ENCODE measurements at regions not wholly inside any gene's neighbourhood (a gene's known extent, or its start where the extent isn't known, plus 50 kb on each side); places are given as distances from the start of the nearest gene placed in this dataset.

GRCh38 chr6:101083533-101084175 is 202.5 kb upstream of the ASCC3 start:
- TF ChIP-seq MYC (IDR thresholded peaks at IDR 0.05; ENCODE audit: low read depth, low read length) (no peak), CTCF (IDR thresholded peaks at IDR 0.05; ENCODE audit: low read depth, low read length) (no peak), POLR2A (IDR thresholded peaks at IDR 0.05; ENCODE audit: extremely low read depth, insufficient read length) (no peak), MAX (IDR thresholded peaks at IDR 0.05; ENCODE audit: low read depth, low read length) (no peak)
- DNase-seq (ENCODE audit: low read depth) = no peak
- no peak overlapping the region for H3K4me3 ChIP-seq (ENCODE audit: low read depth, low read length)

- H3K4me3 ChIP-seq (ENCODE audit: low read depth, low read length) = no peak overlapping the region
- DNase-seq (ENCODE audit: low read depth) = no peak
- TF ChIP-seq MYC (IDR thresholded peaks at IDR 0.05; ENCODE audit: low read depth, low read length) (no peak), MAX (IDR thresholded peaks at IDR 0.05; ENCODE audit: low read depth, low read length) (no peak), CTCF (IDR thresholded peaks at IDR 0.05; ENCODE audit: low read depth, low read length) (no peak), POLR2A (IDR thresholded peaks at IDR 0.05; ENCODE audit: extremely low read depth, insufficient read length) (no peak)
Observed at GRCh38 chr6:101085327-101085726, 204.2 kb upstream of the ASCC3 start.

GRCh38 chr6:101086473-101086872 is 205.3 kb upstream of the ASCC3 start:
- DNase-seq (ENCODE audit: low read depth) = no peak
- TF ChIP-seq POLR2A (IDR thresholded peaks at IDR 0.05; ENCODE audit: extremely low read depth, insufficient read length) (no peak), CTCF (IDR thresholded peaks at IDR 0.05; ENCODE audit: low read depth, low read length) (no peak), MYC (IDR thresholded peaks at IDR 0.05; ENCODE audit: low read depth, low read length) (no peak), MAX (IDR thresholded peaks at IDR 0.05; ENCODE audit: low read depth, low read length) (no peak)
- no peak overlapping the region for H3K4me3 ChIP-seq (ENCODE audit: low read depth, low read length)

GRCh38 chr6:101088594-101088993 is 207.5 kb upstream of the ASCC3 start:
- H3K4me3 ChIP-seq (ENCODE audit: low read depth, low read length) = no peak overlapping the region

GRCh38 chr6:101089640-101090039 is 208.5 kb upstream of the ASCC3 start:
- DNase-seq (ENCODE audit: low read depth) = no peak
- no peak for TF ChIP-seq POLR2A (IDR thresholded peaks at IDR 0.05; ENCODE audit: extremely low read depth, insufficient read length)
- no peak for TF ChIP-seq MYC (IDR thresholded peaks at IDR 0.05; ENCODE audit: low read depth, low read length)
- no peak for TF ChIP-seq MAX (IDR thresholded peaks at IDR 0.05; ENCODE audit: low read depth, low read length)
- TF ChIP-seq CTCF (IDR thresholded peaks at IDR 0.05; ENCODE audit: low read depth, low read length) = no peak
- H3K4me3 ChIP-seq (ENCODE audit: low read depth, low read length) = no peak overlapping the region

More at GRCh38 chr6:101088594-101088993, 207.5 kb upstream of the ASCC3 start:
- DNase-seq (ENCODE audit: low read depth) = no peak
- TF ChIP-seq POLR2A (IDR thresholded peaks at IDR 0.05; ENCODE audit: extremely low read depth, insufficient read length) (no peak), CTCF (IDR thresholded peaks at IDR 0.05; ENCODE audit: low read depth, low read length) (no peak), MYC (IDR thresholded peaks at IDR 0.05; ENCODE audit: low read depth, low read length) (no peak), MAX (IDR thresholded peaks at IDR 0.05; ENCODE audit: low read depth, low read length) (no peak)
